Transverse colon (tissue), 4 donors: ENCODE measurements at regions not wholly inside any gene's neighbourhood (a gene's known extent, or its start where the extent isn't known, plus 50 kb on each side); places are given as distances from the start of the nearest gene placed in this dataset.

Source experiments
- DNase-seq: peaks from one replicate; pipeline ENCODE4 v3.0.0-alpha.2; 2019
- H3K27ac ChIP-seq, 4 donors: fragments of 200-600 bp; sonication (generic); 2 replicates each; pipeline ENCODE4 v1.5.1; 2016 to 2018; ENCODE audit warnings: inconsistent platforms in 4 of 4
- H3K27me3 ChIP-seq: fragments of 200-600 bp; sonication (generic); 2 replicates; pipeline ENCODE4 v1.5.1; 2017; ENCODE audit warnings: inconsistent platforms
- H3K36me3 ChIP-seq, 4 donors: fragments of 200-600 bp; sonication (generic); 2 replicates each; pipeline ENCODE4 v1.5.1; 2017 to 2019; ENCODE audit warnings: inconsistent platforms in 4 of 4
- H3K4me1 ChIP-seq, 4 donors: fragments of 200-600 bp; sonication (generic); 2 replicates each; pipeline ENCODE4 v1.5.1; 2017 to 2020; ENCODE audit warnings: inconsistent platforms in 4 of 4
- H3K4me3 ChIP-seq, 4 donors: fragments of 200-600 bp; sonication (generic); 1 replicate in 1 of 4; 2 replicates in 3 of 4; pipeline versions ENCODE4 v1.5.1 to v1.6.1; 2017 to 2019; ENCODE audit warnings: inconsistent platforms in 4 of 4
- H3K9me3 ChIP-seq, 2 donors: fragments of 200-600 bp; sonication (generic); 2 replicates each; pipeline ENCODE4 v1.5.1; 2017 to 2019; ENCODE audit warnings: inconsistent platforms in 2 of 2
- CTCF ChIP-seq, 5 experiments: fragments of 200-600 bp in 3 of 5; fragments of 450-650 bp in 2 of 5; sonication (generic) in 3 of 5; IDR thresholded peaks; 1 replicate in 2 of 5; 2 replicates in 3 of 5; pipeline ENCODE4 v1.5.1; 2016 to 2017; ENCODE audit warnings: antibody characterized with exemption in 5 of 5, inconsistent platforms in 3 of 5, mild to moderate bottlenecking in 2 of 5, moderate library complexity in 1 of 5
- EP300 ChIP-seq: sonication (generic); formaldehyde crosslinking; IDR thresholded peaks from one replicate; pipeline ENCODE4 v1.6.1; 2017; ENCODE audit warnings: antibody characterized with exemption, low read depth
- POLR2A ChIP-seq: fragments of 450-650 bp; IDR thresholded peaks from one replicate; pipeline ENCODE4 v1.6.1; 2016; ENCODE audit warnings: antibody characterized with exemption, mild to moderate bottlenecking, moderate library complexity
- POLR2AphosphoS5 ChIP-seq, 3 donors: sonication (generic); formaldehyde crosslinking; IDR thresholded peaks; one replicate each; pipeline ENCODE4 v1.6.1; 2016; ENCODE audit warnings: antibody characterized with exemption in 3 of 3
- WGBS, 2 donors: methylation state at CpG; one replicate each; pipeline ENCODE4 v1.1.5; 2018; ENCODE audit warnings: low coverage in 1 of 2; 5-methylcytosine and 5-hydroxymethylcytosine counted together
- in situ Hi-C, 4 donors: fragments of 200-750 bp; cut with MboI; loops; one replicate each; pipeline versions ENCODE4 v1.15.0 to v1.15.1; 2017; ENCODE audit warnings: low sequenced_read_pairs in 3 of 4, low pct_ligation_motif_present in 1 of 4, low pct_unique_long_range_greater_than_20kb in 1 of 4
- intact Hi-C: fragments of 100-400 bp; cut with DNase I; formaldehyde crosslinking; loops from one replicate; pipeline ENCODE4 v1.15.1; 2023; ENCODE audit warnings: low total_unique reads

GRCh38 chr17:79434215-79434614 is 176.6 kb downstream of the RBFOX3 start:
- in situ Hi-C loops (no loop called here), intact Hi-C loops (no loop called here)
- no peak for DNase-seq
- H3K4me1 ChIP-seq: no peaks in the 10 kb centered on the region
- 89% methylated on average over 4 of the region's 4 CpGs; no CpG with 5 or more reads in 1 of the 2 donors for WGBS, 2 donors
- H3K4me3 ChIP-seq: no peak overlapping the region
- peaks cover 7% of the 10 kb centered on the region for H3K27me3 ChIP-seq
- H3K9me3 ChIP-seq: no peaks in the 10 kb centered on the region
- H3K27ac ChIP-seq: no peak overlapping the region
- no peaks in the 10 kb centered on the region for H3K36me3 ChIP-seq
- TF ChIP-seq CTCF (IDR thresholded peaks at IDR 0.05) (no peak), POLR2A (no peak), EP300 (no peak), POLR2AphosphoS5 (IDR thresholded peaks at IDR 0.05) (no peak)

GRCh38 chr17:79433379-79433778 is 177.5 kb downstream of the RBFOX3 start:
- H3K4me1 ChIP-seq: no peaks in the 10 kb centered on the region
- H3K27me3 ChIP-seq: peaks cover 5% of the 10 kb centered on the region
- H3K36me3 ChIP-seq: no peaks in the 10 kb centered on the region
- no peak overlapping the region for H3K27ac ChIP-seq
- intact Hi-C loops: no loop called here
- DNase-seq: no peak
- no peak for TF ChIP-seq CTCF (IDR thresholded peaks at IDR 0.05)
- TF ChIP-seq POLR2AphosphoS5 (IDR thresholded peaks at IDR 0.05): no peak
- TF ChIP-seq POLR2A: no peak
- TF ChIP-seq EP300: no peak
- WGBS, 2 donors: 53% methylated on average over 7 of the region's 7 CpGs; no CpG with 5 or more reads in 1 of the 2 donors
- in situ Hi-C loops: no loop called here
- no peak overlapping the region for H3K4me3 ChIP-seq
- H3K9me3 ChIP-seq: no peaks in the 10 kb centered on the region

GRCh38 chr17:79431175-79431574 is 179.7 kb downstream of the RBFOX3 start:
- no peaks in the 10 kb centered on the region for H3K4me1 ChIP-seq
- in situ Hi-C loops: no loop called here
- no peak for TF ChIP-seq POLR2AphosphoS5 (IDR thresholded peaks at IDR 0.05)
- no peak for TF ChIP-seq EP300
- TF ChIP-seq POLR2A: no peak
- TF ChIP-seq CTCF (IDR thresholded peaks at IDR 0.05): no peak
- H3K4me3 ChIP-seq: no peak overlapping the region
- no peak for DNase-seq
- peaks cover 5% of the 10 kb centered on the region for H3K27me3 ChIP-seq
- intact Hi-C loops: no loop called here
- H3K9me3 ChIP-seq: no peaks in the 10 kb centered on the region
- H3K36me3 ChIP-seq: no peaks in the 10 kb centered on the region
- no peak overlapping the region for H3K27ac ChIP-seq
- 88% methylated on average over 8 of the region's 8 CpGs; no CpG with 5 or more reads in 1 of the 2 donors for WGBS, 2 donors

DNA sequence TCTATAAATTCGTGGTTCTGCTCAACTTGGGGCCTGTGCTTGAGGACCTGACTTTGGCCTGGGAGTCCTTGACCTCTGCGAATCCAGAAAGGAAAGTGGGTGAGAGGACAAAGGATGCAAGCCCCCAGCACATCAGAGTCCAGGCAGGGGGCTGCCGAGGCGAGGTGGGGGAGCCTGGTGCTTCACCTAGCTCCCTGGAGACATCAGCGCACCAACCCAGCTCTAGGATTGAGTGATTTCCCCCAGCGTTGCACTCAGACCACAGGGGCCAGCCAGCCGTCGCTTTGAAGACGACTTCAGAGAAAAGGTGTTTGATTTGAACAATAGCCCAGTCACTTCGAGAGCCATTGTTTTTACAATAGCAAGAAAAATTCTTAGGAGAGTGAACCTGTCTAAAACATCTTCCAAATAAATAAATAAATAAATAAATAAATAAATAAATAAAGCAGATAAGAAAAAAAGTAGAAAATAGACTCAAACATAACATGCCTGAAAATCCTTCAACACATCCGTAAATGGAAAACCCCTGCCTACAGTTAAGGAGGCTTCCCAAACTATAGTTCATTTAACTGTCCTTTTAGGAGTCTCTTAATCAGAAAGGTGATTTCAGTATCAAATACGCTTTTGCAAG is 180.9 kb downstream of the RBFOX3 start:
- in situ Hi-C loops (no loop called here), intact Hi-C loops (no loop called here)
- Histone ChIP-seq H3K27me3 (peaks cover 3% of the 10 kb centered on the region), H3K27ac (no peak overlapping the region), H3K36me3 (no peaks in the 10 kb centered on the region), H3K4me1 (no peaks in the 10 kb centered on the region), H3K9me3 (no peaks in the 10 kb centered on the region), H3K4me3 (no peak overlapping the region)
- 54 to 76% methylated on average over 2 to 12 of the region's 12 CpGs for WGBS, 2 donors
- no peak for DNase-seq
- TF ChIP-seq EP300: no peak
- no peak for TF ChIP-seq CTCF (IDR thresholded peaks at IDR 0.05)
- no peak for TF ChIP-seq POLR2A
- TF ChIP-seq POLR2AphosphoS5 (IDR thresholded peaks at IDR 0.05): no peak
